PC-3 (cell line): ENCODE measurements at regions not wholly inside any gene's neighbourhood (a gene's known extent, or its start where the extent isn't known, plus 50 kb on each side); places are given as distances from the start of the nearest gene placed in this dataset.

Source experiments
- ATAC-seq: fragments of 200-7000 bp; cut with Tn5 transposase; 2 replicates; pipeline ENCODE4 v1.9.1; 2020; ENCODE audit warnings: mild to moderate bottlenecking, moderate library complexity
- BruUV-seq: library from RNA; stranded (reverse); fragments of 400-500 nt; replicated peaks from 2 replicates; lab custom pipeline; 2021; lab: Mats Ljungman, UMichigan
- CTCF ChIA-PET: fragments of 300-600 bp; sonication (Branson Sonifier 250); formaldehyde crosslinking; loops from one replicate; lab custom pipeline; 2022; ENCODE audit warnings: antibody characterized with exemption; lab: Charles Lee
- POLR2A ChIA-PET: fragments of 300-600 bp; sonication (Branson Sonifier 250); formaldehyde crosslinking; loops from one replicate; lab custom pipeline; 2022; ENCODE audit warnings: antibody characterized with exemption; ENCODE audit not compliant: unreplicated experiment; lab: Charles Lee
- DNase-seq: peaks from one replicate; pipeline ENCODE4 v3.0.0-alpha.2; 2015
- H2AFZ ChIP-seq: fragments of 300-600 bp; sonication (generic); 2 replicates; pipeline ENCODE4 v1.6.0; 2016; ENCODE audit warnings: antibody characterized with exemption, low read length
- H3F3A ChIP-seq: fragments of 300-600 bp; sonication (generic); one replicate; pipeline ENCODE4 v1.6.0; 2017; ENCODE audit warnings: antibody characterized with exemption, low read length, control low read depth, mild to moderate bottlenecking; ENCODE audit not compliant: unreplicated experiment
- H3K27ac ChIP-seq: fragments of 300-600 bp; sonication (generic); 2 replicates; pipeline ENCODE4 v1.5.1; 2016; ENCODE audit warnings: mild to moderate bottlenecking, low read length
- H3K27me3 ChIP-seq: fragments of 300-600 bp; sonication (generic); 2 replicates; pipeline ENCODE4 v1.6.1; 2016; ENCODE audit warnings: low read length, mixed read lengths
- H3K36me3 ChIP-seq: fragments of 300-600 bp; sonication (generic); 2 replicates; pipeline ENCODE4 v1.6.1; 2016; ENCODE audit warnings: low read depth, mixed run types, low read length, mixed read lengths
- H3K4me1 ChIP-seq: fragments of 300-600 bp; sonication (generic); 2 replicates; pipeline ENCODE4 v1.5.1; 2016; ENCODE audit warnings: low read length; ENCODE audit not compliant: insufficient read depth
- H3K4me2 ChIP-seq: fragments of 300-600 bp; sonication (generic); 2 replicates; pipeline ENCODE4 v1.6.0; 2016; ENCODE audit warnings: low read length
- H3K4me3 ChIP-seq: fragments of 300-600 bp; sonication (generic); 2 replicates; pipeline ENCODE4 v1.5.1; 2016; ENCODE audit warnings: mild to moderate bottlenecking, low read length, mixed read lengths
- H3K79me2 ChIP-seq: fragments of 300-600 bp; sonication (generic); 2 replicates; pipeline ENCODE4 v1.6.1; 2017; ENCODE audit warnings: low read length, mixed read lengths
- H3K9ac ChIP-seq: fragments of 300-600 bp; sonication (generic); 2 replicates; pipeline ENCODE4 v1.6.0; 2016; ENCODE audit warnings: mild to moderate bottlenecking, low read length
- H3K9me2 ChIP-seq: fragments of 300-600 bp; sonication (generic); replicated peaks from 2 replicates; pipeline ENCODE4 v1.6.1; 2016; ENCODE audit warnings: mixed run types, low read length, mixed read lengths
- H3K9me3 ChIP-seq: fragments of 300-600 bp; sonication (generic); 2 replicates; pipeline ENCODE4 v1.6.1; 2016; ENCODE audit warnings: low read length, mixed read lengths
- H4K20me1 ChIP-seq: fragments of 300-600 bp; sonication (generic); 2 replicates; pipeline ENCODE4 v1.6.1; 2016; ENCODE audit warnings: low read length, mixed read lengths
- EZH2 ChIP-seq: fragments of 300-600 bp; sonication (generic); IDR thresholded peaks from one replicate; pipeline ENCODE4 v1.6.1; 2017; ENCODE audit warnings: antibody characterized with exemption, mild to moderate bottlenecking, low read length; ENCODE audit not compliant: unreplicated experiment
- EZH2phosphoT487 ChIP-seq: fragments of 300-600 bp; sonication (generic); IDR thresholded peaks from 2 replicates; pipeline ENCODE4 v1.6.1; 2018; ENCODE audit warnings: mild to moderate bottlenecking, antibody characterized with exemption, low read length, borderline replicate concordance
- intact Hi-C: fragments of 100-400 bp; cut with micrococcal nuclease; formaldehyde crosslinking; loops from 2 replicates; pipeline ENCODE4 v1.9.0; 2023
- TF ChIP-seq, protein P1 (sequence below): fragments of 300-600 bp; sonication (generic); conservative IDR thresholded peaks from 2 replicates; pipeline ENCODE4 v1.5.1; 2017; ENCODE audit warnings: antibody characterized with exemption, low read depth, mild to moderate bottlenecking, low read length

DNA sequence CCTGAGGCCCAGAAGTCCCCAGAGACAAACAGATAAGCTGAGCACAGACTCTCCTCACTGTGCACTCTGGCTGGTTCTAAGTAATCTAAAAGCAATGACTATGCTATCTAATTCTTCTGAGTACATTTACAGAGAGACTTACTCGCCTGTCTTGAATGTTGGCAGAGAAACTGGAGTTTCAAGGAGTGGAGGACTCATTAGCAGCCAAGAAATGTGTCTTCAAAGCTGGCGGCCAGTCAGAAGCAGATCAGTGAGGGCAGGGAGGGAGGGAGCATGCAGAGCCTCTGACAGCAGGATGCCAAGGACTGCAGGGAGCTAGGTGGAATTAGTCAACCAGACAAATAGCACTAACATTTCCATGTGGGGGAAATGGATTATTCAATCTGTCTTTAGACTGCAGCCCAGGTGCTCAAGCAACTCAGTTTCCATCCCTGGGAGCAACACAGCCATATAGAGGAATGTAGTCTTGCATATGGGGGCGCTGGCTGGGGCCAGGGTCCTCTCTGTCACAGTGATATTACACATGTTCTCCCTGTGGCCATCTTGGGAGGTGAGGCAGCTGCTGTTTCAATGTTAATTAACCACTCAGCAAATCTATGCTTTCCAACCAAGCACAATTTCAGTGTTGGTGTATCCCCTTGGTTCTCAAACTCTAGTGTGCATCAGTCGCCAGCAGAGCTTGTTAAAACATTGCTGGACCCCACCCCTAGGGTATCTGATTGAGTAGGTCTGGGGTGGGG is 97.9 kb downstream of the CCNA1 start:
- POLR2A ChIA-PET: interaction anchor here (0.5 kb wide), 1 partner anchor 130 kb away, joined by 5 read pairs; no protein-coding TSS in a partner anchor
- Histone ChIP-seq H3K4me2 (no peak overlapping the region), H3K27me3 (no peaks in the 10 kb centered on the region), H3K9me2 (no peaks in the 10 kb centered on the region), H3K9me3 (no peaks in the 10 kb centered on the region), H3K79me2 (no peaks in the 10 kb centered on the region), H3K4me3 (no peak overlapping the region), H2AFZ (no peak overlapping the region), H4K20me1 (no peaks in the 10 kb centered on the region), H3K36me3 (no peaks in the 10 kb centered on the region), H3K4me1 (peaks cover 43% of the 10 kb centered on the region), H3K9ac (no peak overlapping the region), H3F3A (no peaks in the 10 kb centered on the region), H3K27ac (no peak overlapping the region)
- CTCF ChIA-PET: no interaction called here
- intact Hi-C loops: no loop called here
- TF ChIP-seq EZH2 (no peak), EZH2phosphoT487 (no peak)
- TF ChIP-seq, protein P1, sequence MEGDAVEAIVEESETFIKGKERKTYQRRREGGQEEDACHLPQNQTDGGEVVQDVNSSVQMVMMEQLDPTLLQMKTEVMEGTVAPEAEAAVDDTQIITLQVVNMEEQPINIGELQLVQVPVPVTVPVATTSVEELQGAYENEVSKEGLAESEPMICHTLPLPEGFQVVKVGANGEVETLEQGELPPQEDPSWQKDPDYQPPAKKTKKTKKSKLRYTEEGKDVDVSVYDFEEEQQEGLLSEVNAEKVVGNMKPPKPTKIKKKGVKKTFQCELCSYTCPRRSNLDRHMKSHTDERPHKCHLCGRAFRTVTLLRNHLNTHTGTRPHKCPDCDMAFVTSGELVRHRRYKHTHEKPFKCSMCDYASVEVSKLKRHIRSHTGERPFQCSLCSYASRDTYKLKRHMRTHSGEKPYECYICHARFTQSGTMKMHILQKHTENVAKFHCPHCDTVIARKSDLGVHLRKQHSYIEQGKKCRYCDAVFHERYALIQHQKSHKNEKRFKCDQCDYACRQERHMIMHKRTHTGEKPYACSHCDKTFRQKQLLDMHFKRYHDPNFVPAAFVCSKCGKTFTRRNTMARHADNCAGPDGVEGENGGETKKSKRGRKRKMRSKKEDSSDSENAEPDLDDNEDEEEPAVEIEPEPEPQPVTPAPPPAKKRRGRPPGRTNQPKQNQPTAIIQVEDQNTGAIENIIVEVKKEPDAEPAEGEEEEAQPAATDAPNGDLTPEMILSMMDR: no peak
- DNase-seq: peak; percentile 79
- no TSS peak for BruUV-seq
- ATAC-seq: peak; percentile 52

DNA sequence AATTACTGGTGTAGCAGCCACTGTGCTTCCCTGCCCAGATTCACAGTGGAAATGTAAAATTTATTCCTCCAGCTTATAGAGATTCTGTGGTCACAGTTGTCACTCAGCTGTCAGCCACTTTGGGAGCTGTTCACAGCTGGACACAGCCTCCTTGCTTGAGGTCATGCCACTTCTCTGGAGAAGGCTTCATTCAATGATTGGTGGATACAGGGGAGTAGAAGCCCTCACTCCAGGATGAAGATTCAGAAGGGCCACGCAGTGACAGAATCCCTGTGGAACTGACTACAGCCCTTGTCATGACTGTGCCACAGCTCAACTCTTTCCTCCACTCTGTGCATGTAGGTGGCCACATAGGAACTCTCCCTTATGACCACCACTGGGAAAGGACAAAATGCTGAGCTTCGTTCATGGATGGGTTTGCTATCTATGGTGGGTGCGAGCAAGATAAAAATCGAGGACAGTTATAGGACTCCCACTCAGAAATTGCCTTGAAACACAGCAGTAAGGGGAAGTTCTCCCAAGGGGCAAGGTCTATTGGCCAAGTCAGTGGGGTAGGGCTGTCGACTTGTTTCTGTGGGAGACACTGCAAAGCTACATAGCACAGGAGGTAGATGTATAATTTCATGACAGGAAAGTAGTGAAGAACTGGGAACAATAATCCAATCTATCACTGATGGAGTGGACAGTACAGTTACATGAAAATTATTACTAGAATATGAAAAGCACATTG is 98.7 kb downstream of the CCNA1 start:
- no peak for TF ChIP-seq EZH2
- TF ChIP-seq, protein P1: no peak
- ChIA-PET CTCF (no interaction called here), POLR2A (no interaction called here)
- Histone ChIP-seq H2AFZ (no peak overlapping the region), H3K4me3 (no peak overlapping the region), H3K4me1 (peaks cover 43% of the 10 kb centered on the region), H3K27ac (no peak overlapping the region), H3K27me3 (no peaks in the 10 kb centered on the region), H3K9me3 (no peaks in the 10 kb centered on the region), H3K4me2 (peak overlapping the region; percentile 34; the same call in 1 of the 2 replicates), H3K9ac (no peak overlapping the region), H3F3A (no peaks in the 10 kb centered on the region), H4K20me1 (no peaks in the 10 kb centered on the region), H3K9me2 (no peaks in the 10 kb centered on the region), H3K36me3 (no peaks in the 10 kb centered on the region), H3K79me2 (no peaks in the 10 kb centered on the region)
- ATAC-seq (no peak), DNase-seq (no peak)
- intact Hi-C loops: no loop called here
- no TSS peak for BruUV-seq
